BJ (cell line): ENCODE measurements at regions not wholly inside any gene's neighbourhood (a gene's known extent, or its start where the extent isn't known, plus 50 kb on each side); places are given as distances from the start of the nearest gene placed in this dataset.

Experiments
- CTCF ChIA-PET: fragments of 350-600 bp; formaldehyde crosslinking; extraction: SDS; loops from one replicate; lab custom pipeline; 2021; ENCODE audit warnings: antibody characterized with exemption, inconsistent platforms; lab: Yijun Ruan, JAX
- POLR2A ChIA-PET: fragments of 300-600 bp; sonication (Branson Sonifier 250); formaldehyde crosslinking; extraction: SDS; loops from one replicate; lab custom pipeline; 2021; ENCODE audit warnings: antibody characterized with exemption; lab: Charles Lee
- DNase-seq: peaks from one replicate; pipeline ENCODE4 v3.0.0-alpha.2; 2011; ENCODE audit warnings: low read depth
- H3K27me3 ChIP-seq: 2 replicates; pipeline ENCODE4 v1.6.0; 2011; ENCODE audit warnings: low read length; ENCODE audit not compliant: control insufficient read depth, insufficient read depth
- H3K36me3 ChIP-seq: 2 replicates; pipeline ENCODE4 v1.5.1; 2011; ENCODE audit warnings: low read length; ENCODE audit not compliant: control insufficient read depth, insufficient read depth
- H3K4me3 ChIP-seq: 2 replicates; pipeline ENCODE4 v1.5.1; 2011; ENCODE audit warnings: low read depth, mild to moderate bottlenecking, control low read depth, low read length
- CTCF ChIP-seq: IDR thresholded peaks from 2 replicates; pipeline ENCODE4 v1.5.1; 2011; ENCODE audit warnings: low read depth, mild to moderate bottlenecking, control low read depth, inconsistent platforms, low read length, moderate library complexity; ENCODE audit not compliant: insufficient read depth

- DNase-seq = no peak
- Histone ChIP-seq H3K4me3 (no peak overlapping the region), H3K36me3 (no peaks in the 10 kb centered on the region), H3K27me3 (no peaks in the 10 kb centered on the region)
- ChIA-PET POLR2A (no interaction called here), CTCF (no interaction called here)
- TF ChIP-seq CTCF = no peak
Observed at GRCh38 chr6:164427728-164428402, 881.5 kb downstream of the C6orf118 start.

GRCh38 chr6:164424489-164424888, 884.9 kb downstream of the C6orf118 start:
- Histone ChIP-seq H3K27me3 (no peaks in the 10 kb centered on the region), H3K36me3 (no peaks in the 10 kb centered on the region), H3K4me3 (no peak overlapping the region)
- ChIA-PET POLR2A (no interaction called here), CTCF (no interaction called here)
- no peak for DNase-seq
- no peak for TF ChIP-seq CTCF

GRCh38 chr6:164419099-164419498, 890.3 kb downstream of the C6orf118 start:
- ChIA-PET CTCF (no interaction called here), POLR2A (no interaction called here)
- H3K4me3 ChIP-seq = no peak overlapping the region
- H3K36me3 ChIP-seq = no peaks in the 10 kb centered on the region
- TF ChIP-seq CTCF = no peak
- no peak for DNase-seq
- H3K27me3 ChIP-seq = no peaks in the 10 kb centered on the region

- no peaks in the 10 kb centered on the region for H3K36me3 ChIP-seq
- CTCF ChIA-PET = no interaction called here
- TF ChIP-seq CTCF = no peak
- POLR2A ChIA-PET = no interaction called here
- H3K27me3 ChIP-seq = no peaks in the 10 kb centered on the region
- no peak overlapping the region for H3K4me3 ChIP-seq
- no peak for DNase-seq
Observed at GRCh38 chr6:164418262-164418588, 891.2 kb downstream of the C6orf118 start.

GRCh38 chr6:164417537-164418261, 891.7 kb downstream of the C6orf118 start:
- CTCF ChIA-PET = no interaction called here
- no peak for DNase-seq

More at GRCh38 chr6:164417537-164418261, 891.7 kb downstream of the C6orf118 start:
- H3K4me3 ChIP-seq = no peak overlapping the region
- H3K27me3 ChIP-seq = no peaks in the 10 kb centered on the region
- POLR2A ChIA-PET = no interaction called here
- TF ChIP-seq CTCF = no peak
- no peaks in the 10 kb centered on the region for H3K36me3 ChIP-seq
